Subcutaneous abdominal adipose tissue (tissue), 5 donors: ENCODE measurements at regions not wholly inside any gene's neighbourhood (a gene's known extent, or its start where the extent isn't known, plus 50 kb on each side); places are given as distances from the start of the nearest gene placed in this dataset.
"Not testable (repeated sequence)": the region's sequence is repeated elsewhere in the genome, so short reads cannot be mapped to it uniquely, and the experiment has no call there.

Experiments used
- H3K27ac ChIP-seq: one replicate; pipeline ENCODE4 v1.7.0; 2013; ENCODE audit warnings: low read depth, mild to moderate bottlenecking, inconsistent platforms, low read length, moderate library complexity
- H3K27me3 ChIP-seq, 5 donors: one replicate each; pipeline ENCODE4 v1.7.0; 2013; ENCODE audit warnings: low read length in 5 of 5, inconsistent platforms in 1 of 5; ENCODE audit not compliant: control insufficient read depth in 5 of 5, insufficient read depth in 4 of 5
- H3K36me3 ChIP-seq, 5 donors: one replicate each; pipeline ENCODE4 v1.7.0; 2013; ENCODE audit warnings: low read length in 5 of 5; ENCODE audit not compliant: control insufficient read depth in 5 of 5, insufficient read depth in 5 of 5
- H3K4me1 ChIP-seq, 5 donors: one replicate each; pipeline ENCODE4 v1.7.0; 2013; ENCODE audit warnings: low read length in 5 of 5, mild to moderate bottlenecking in 3 of 5, moderate library complexity in 1 of 5; ENCODE audit not compliant: control insufficient read depth in 5 of 5, insufficient read depth in 5 of 5
- H3K4me3 ChIP-seq, 5 donors: one replicate each; pipeline ENCODE4 v1.7.0; 2013; ENCODE audit warnings: low read length in 5 of 5, low read depth in 1 of 5
- H3K9ac ChIP-seq, 5 donors: one replicate each; pipeline ENCODE4 v1.7.0; 2013; ENCODE audit warnings: low read length in 5 of 5, mild to moderate bottlenecking in 4 of 5, moderate library complexity in 3 of 5
- H3K9me3 ChIP-seq, 5 donors: one replicate each; pipeline ENCODE4 v1.7.0; 2013; ENCODE audit warnings: low read length in 5 of 5; ENCODE audit not compliant: control insufficient read depth in 5 of 5
- donor health status: healthy.
- donor health status: healthy.
- donor health status: healthy.
- donor health status: healthy.
- donor health status: healthy.

DNA sequence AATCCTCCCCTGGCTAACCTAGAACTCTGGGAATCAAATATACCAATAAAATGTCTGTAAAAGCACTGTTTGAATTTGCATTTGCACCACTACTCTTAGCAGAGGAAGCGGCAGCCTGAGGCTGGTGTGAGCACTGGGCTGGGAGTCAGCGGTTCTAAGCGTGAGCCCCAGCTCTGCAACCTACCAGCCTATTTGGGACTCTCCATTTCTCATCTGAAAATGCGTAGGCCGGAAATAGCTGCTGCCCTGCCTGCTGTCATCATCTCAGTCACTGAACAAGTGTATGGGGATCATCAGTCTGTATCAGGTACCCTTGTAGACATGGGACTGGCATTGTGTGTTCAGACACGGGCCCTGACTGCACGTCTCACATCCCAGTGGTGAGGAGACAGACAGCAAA lies 194.3 kb downstream of the ANKRD30B start:
- H3K27ac ChIP-seq: no peak overlapping the region
- H3K4me3 ChIP-seq: no peak overlapping the region
- H3K27me3 ChIP-seq: no peaks in the 10 kb centered on the region
- H3K36me3 ChIP-seq: no peaks in the 10 kb centered on the region
- H3K9ac ChIP-seq: no peak overlapping the region
- no peaks in the 10 kb centered on the region for H3K4me1 ChIP-seq
- no peaks in the 10 kb centered on the region for H3K9me3 ChIP-seq

- no peaks in the 10 kb centered on the region for H3K9me3 ChIP-seq
- H3K9ac ChIP-seq: no peak overlapping the region
- H3K36me3 ChIP-seq: no peaks in the 10 kb centered on the region
- no peaks in the 10 kb centered on the region for H3K27me3 ChIP-seq
- no peak overlapping the region for H3K4me3 ChIP-seq
- H3K4me1 ChIP-seq: no peaks in the 10 kb centered on the region
- no peak overlapping the region for H3K27ac ChIP-seq
These were observed 195.5 kb downstream of the ANKRD30B start for GRCh38 chr18:14943486-14943885.

DNA sequence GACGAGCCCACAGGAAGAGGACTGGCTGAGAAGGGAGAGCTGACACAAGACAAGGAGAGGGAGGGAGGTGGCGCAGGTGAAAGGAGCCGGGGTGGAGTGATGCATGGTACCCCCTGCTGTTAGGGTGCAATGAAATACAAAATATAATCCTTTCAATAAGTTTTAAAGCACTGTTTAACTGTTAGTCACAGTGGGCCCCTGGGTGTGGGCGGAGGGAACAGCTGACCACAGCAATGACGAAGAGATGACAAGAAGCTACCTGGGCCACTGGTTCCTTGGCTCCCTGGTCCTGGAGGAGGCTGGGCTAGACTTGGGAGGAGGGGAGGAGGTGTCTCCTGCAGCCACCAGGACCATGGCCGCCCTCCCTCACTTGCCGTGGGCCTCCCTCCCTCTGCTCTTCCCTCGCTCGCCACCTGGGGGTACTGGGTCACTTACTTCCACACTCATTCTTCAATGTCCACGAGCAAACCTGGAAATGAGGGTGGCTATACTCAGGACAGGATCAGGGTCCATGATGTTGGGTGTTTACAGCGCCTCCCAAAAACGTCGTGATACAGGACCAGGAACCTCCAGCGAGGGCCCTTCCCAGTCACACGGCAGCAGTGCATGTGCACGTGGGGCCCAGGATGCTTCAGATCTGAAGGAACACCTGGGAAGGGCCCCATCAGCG lies 196.1 kb downstream of the ANKRD30B start:
- H3K9ac ChIP-seq: no peak overlapping the region
- no peak overlapping the region for H3K4me3 ChIP-seq
- H3K27me3 ChIP-seq: no peaks in the 10 kb centered on the region
- H3K36me3 ChIP-seq: no peaks in the 10 kb centered on the region
- H3K9me3 ChIP-seq: no peaks in the 10 kb centered on the region
- H3K27ac ChIP-seq: no peak overlapping the region
- H3K4me1 ChIP-seq: no peaks in the 10 kb centered on the region

DNA sequence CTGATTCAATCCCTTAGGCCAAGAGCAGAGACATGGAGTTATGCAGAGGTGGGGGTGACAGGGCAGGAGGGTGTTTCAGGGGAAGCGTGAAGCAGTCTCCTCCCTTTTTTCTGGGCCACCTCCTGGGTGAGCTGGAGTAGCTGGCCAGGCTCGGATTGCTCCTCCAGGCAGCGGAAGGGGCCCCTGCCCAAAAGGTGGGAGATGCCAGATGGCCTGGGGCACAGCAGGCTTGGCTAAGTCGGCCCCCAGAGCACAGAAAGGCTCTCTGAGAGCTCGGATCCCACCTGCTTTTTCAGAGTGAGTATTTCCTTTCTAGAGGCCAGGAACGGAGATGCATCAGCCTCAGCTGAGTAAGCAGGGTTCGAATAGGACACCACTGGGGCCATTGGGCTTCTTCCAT lies 196.9 kb downstream of the ANKRD30B start:
- H3K9ac ChIP-seq: no peak overlapping the region
- H3K4me1 ChIP-seq: no peaks in the 10 kb centered on the region
- H3K36me3 ChIP-seq: no peaks in the 10 kb centered on the region
- H3K27ac ChIP-seq: no peak overlapping the region
- H3K4me3 ChIP-seq: no peak overlapping the region
- H3K9me3 ChIP-seq: no peaks in the 10 kb centered on the region
- H3K27me3 ChIP-seq: no peaks in the 10 kb centered on the region

DNA sequence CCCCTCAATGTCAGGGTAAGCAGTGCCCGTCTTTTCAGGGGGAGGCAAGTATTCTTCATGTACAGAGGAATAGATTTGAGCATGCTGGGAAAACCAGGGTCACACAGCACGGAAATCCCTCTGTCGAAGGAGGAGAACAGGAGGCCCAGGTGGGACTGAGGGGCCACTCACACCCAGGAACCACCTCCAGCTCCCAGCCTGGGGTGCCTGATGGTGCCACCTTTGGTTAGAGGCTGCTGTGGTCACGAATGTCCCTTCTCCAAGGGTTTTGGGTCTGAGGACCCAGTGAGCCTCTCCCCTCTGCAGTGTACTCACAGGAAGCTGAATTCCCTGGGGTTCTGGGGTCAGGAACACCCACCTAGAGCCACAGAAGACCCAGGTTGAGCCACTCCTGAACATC lies 197.3 kb downstream of the ANKRD30B start:
- Histone ChIP-seq H3K4me1 (no peaks in the 10 kb centered on the region), H3K9ac (no peak overlapping the region), H3K36me3 (no peaks in the 10 kb centered on the region), H3K27ac (no peak overlapping the region), H3K9me3 (no peaks in the 10 kb centered on the region), H3K4me3 (no peak overlapping the region), H3K27me3 (no peaks in the 10 kb centered on the region)

- H3K27ac ChIP-seq: no peak overlapping the region
- no peak overlapping the region for H3K9ac ChIP-seq
- no peak overlapping the region for H3K4me3 ChIP-seq
- H3K9me3 ChIP-seq: no peaks in the 10 kb centered on the region
- H3K36me3 ChIP-seq: no peaks in the 10 kb centered on the region
- H3K27me3 ChIP-seq: no peaks in the 10 kb centered on the region
- H3K4me1 ChIP-seq: no peaks in the 10 kb centered on the region
These were observed 198.0 kb downstream of the ANKRD30B start for GRCh38 chr18:14945984-14946383.

DNA sequence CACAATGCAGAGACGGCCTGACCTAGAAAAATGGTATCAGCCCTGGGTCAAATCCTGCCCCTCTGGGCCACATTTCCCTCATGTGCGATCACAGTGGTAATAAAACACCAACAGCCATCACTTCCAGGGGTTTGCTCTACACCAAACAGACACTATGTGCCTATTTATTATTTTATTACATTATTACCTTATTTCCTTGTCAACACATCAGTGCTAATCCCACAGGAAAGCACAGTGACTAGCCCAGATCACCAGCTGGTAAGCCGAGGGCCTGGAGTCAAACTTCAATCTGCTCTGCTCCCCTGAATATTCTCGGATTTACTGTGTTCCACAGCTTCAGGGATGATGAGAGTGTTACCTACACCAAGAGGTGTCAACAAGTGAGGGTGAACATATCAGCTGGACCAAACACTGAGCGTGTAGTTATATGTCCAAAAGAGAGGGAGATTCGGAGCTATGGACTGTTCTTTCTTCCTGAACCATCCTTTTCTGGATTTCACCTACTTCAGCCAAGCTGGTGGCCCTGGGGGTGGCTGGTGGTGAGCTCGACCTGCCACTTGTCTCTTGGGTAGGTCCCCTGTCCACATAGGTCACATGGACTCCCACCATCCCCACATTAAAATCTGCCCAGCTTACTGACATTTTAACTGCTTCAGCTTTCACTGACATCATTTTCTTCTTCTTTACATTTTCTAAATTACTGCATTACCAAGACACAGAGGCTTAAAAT lies 198.9 kb downstream of the ANKRD30B start:
- not testable (repeated sequence) for H3K4me3 ChIP-seq, H3K27me3 ChIP-seq, H3K9me3 ChIP-seq, H3K9ac ChIP-seq, H3K36me3 ChIP-seq, H3K4me1 ChIP-seq, H3K27ac ChIP-seq

- H3K9ac ChIP-seq: no peak overlapping the region
- no peak overlapping the region for H3K4me3 ChIP-seq
- no peaks in the 10 kb centered on the region for H3K36me3 ChIP-seq
- H3K4me1 ChIP-seq: no peaks in the 10 kb centered on the region
- H3K9me3 ChIP-seq: no peaks in the 10 kb centered on the region
- no peaks in the 10 kb centered on the region for H3K27me3 ChIP-seq
- no peak overlapping the region for H3K27ac ChIP-seq
These were observed 199.7 kb downstream of the ANKRD30B start for GRCh38 chr18:14947482-14948162.

DNA sequence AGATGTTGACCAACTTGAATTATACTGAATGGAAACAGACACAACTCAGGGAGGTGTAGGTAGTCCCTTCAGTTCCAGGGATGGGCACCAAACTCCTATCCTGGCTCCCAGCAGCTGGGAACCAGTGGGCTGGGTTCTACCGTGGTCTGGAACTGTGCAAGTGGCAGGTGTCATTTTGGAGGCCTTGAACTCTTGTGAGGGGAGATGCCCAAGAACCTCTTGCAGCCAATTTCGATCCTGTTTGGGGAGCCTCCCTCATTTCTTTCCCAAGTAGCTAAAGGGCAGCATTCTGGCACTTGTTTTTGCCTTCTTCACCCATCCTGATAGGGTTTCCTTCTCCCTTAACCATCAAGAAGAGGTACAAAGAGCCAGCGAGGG lies 200.2 kb downstream of the ANKRD30B start:
- Histone ChIP-seq H3K27me3 (no peaks in the 10 kb centered on the region), H3K36me3 (no peaks in the 10 kb centered on the region), H3K9me3 (no peaks in the 10 kb centered on the region), H3K9ac (no peak overlapping the region), H3K4me3 (no peak overlapping the region), H3K4me1 (no peaks in the 10 kb centered on the region), H3K27ac (no peak overlapping the region)
